PC-9 (cell line): ENCODE measurements at regions not wholly inside any gene's neighbourhood (a gene's known extent, or its start where the extent isn't known, plus 50 kb on each side); places are given as distances from the start of the nearest gene placed in this dataset.

Experiments
- EZH2 ChIP-seq: fragments of 200-600 bp; sonication (generic); IDR thresholded peaks from 2 replicates; pipeline ENCODE4 v1.8.0; 2017; ENCODE audit warnings: antibody characterized with exemption, low read depth
- TF ChIP-seq, protein P1 (sequence below): fragments of 200-600 bp; sonication (generic); conservative IDR thresholded peaks from 2 replicates; pipeline ENCODE4 v1.6.1; 2017; ENCODE audit warnings: mixed run types, antibody characterized with exemption, mild to moderate bottlenecking, moderate library complexity

DNA sequence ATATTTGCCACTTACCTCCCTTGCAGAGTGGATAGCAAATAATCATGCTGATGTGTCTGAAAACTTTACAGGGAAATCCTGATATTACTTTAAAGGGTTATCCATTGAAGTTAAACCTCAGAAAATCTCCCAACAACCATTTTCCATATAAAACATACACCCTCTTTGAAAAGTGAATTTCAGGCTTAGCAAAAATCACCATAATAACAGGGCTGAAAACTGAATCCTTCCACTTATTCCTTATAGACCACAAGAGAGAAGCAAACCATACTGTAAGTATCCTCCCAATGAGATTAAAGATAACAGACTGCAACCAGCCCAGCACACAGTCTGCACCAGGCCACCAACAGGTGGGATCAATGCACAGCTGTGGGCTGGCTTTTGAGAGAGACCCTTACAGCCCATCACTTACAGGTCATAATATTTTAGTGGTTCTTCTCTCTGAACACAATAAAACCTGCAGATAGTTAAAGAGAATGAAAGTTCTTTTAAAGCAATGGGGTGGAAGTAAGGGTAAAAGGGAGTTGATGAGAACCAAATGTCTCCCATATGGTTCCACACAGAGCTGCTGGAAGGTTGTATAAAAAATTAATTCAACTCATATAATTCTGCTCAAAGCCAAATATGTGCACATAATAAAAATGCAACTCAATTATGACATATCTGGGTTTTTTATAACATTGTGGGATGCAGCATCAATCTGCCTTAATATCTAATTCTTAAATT is 376.2 kb upstream of the GRAMD2B start:
- TF ChIP-seq, protein P1, sequence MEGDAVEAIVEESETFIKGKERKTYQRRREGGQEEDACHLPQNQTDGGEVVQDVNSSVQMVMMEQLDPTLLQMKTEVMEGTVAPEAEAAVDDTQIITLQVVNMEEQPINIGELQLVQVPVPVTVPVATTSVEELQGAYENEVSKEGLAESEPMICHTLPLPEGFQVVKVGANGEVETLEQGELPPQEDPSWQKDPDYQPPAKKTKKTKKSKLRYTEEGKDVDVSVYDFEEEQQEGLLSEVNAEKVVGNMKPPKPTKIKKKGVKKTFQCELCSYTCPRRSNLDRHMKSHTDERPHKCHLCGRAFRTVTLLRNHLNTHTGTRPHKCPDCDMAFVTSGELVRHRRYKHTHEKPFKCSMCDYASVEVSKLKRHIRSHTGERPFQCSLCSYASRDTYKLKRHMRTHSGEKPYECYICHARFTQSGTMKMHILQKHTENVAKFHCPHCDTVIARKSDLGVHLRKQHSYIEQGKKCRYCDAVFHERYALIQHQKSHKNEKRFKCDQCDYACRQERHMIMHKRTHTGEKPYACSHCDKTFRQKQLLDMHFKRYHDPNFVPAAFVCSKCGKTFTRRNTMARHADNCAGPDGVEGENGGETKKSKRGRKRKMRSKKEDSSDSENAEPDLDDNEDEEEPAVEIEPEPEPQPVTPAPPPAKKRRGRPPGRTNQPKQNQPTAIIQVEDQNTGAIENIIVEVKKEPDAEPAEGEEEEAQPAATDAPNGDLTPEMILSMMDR: no peak
- TF ChIP-seq EZH2: no peak
